Esophagus muscularis mucosa (tissue), 3 donors: ENCODE measurements at regions not wholly inside any gene's neighbourhood (a gene's known extent, or its start where the extent isn't known, plus 50 kb on each side); places are given as distances from the start of the nearest gene placed in this dataset.

ENCODE experiments used
- CTCF ChIP-seq, 3 experiments: fragments of 200-600 bp in 2 of 3; fragments of 450-650 bp in 1 of 3; sonication (generic) in 2 of 3; IDR thresholded peaks; one replicate each; pipeline ENCODE4 v1.5.1; 2017 to 2019; ENCODE audit warnings: antibody characterized with exemption in 3 of 3, mild to moderate bottlenecking in 2 of 3, moderate library complexity in 1 of 3
- POLR2A ChIP-seq: fragments of 450-650 bp; IDR thresholded peaks from one replicate; pipeline ENCODE4 v1.6.1; 2017; ENCODE audit warnings: antibody characterized with exemption, moderate library complexity, mild to moderate bottlenecking, low read depth
- POLR2AphosphoS5 ChIP-seq, 2 donors: sonication (generic); formaldehyde crosslinking; IDR thresholded peaks; one replicate each; pipeline ENCODE4 v1.6.1; 2017; ENCODE audit warnings: antibody characterized with exemption in 2 of 2

DNA sequence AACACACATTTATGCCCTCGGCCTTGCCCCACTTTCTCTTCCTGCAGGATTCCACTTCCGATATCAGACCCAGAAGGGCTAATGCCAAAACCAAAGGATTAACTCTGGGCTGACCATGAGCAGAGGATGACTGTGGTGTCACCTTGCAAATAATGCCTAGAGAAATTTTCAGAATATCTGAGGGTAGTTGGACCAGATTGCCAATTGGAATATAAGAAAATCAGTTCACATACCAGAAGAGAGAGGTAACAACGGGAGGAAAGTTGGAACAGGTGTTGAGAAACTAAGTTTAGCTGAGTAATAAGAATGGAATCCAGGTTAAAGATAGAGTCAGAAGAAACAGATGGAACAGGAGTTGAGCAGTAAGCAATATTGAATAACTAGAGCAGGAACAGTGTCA, 232.7 kb upstream of the UBE2E3 start:
- TF ChIP-seq CTCF (IDR thresholded peaks at IDR 0.05), result no peak
- no peak for TF ChIP-seq POLR2AphosphoS5 (IDR thresholded peaks at IDR 0.05)
- TF ChIP-seq POLR2A, result no peak
